ENCODE measurements at regions not wholly inside any gene's neighbourhood (a gene's known extent, or its start where the extent isn't known, plus 50 kb on each side); places are given as distances from the start of the nearest gene placed in this dataset.

DNA sequence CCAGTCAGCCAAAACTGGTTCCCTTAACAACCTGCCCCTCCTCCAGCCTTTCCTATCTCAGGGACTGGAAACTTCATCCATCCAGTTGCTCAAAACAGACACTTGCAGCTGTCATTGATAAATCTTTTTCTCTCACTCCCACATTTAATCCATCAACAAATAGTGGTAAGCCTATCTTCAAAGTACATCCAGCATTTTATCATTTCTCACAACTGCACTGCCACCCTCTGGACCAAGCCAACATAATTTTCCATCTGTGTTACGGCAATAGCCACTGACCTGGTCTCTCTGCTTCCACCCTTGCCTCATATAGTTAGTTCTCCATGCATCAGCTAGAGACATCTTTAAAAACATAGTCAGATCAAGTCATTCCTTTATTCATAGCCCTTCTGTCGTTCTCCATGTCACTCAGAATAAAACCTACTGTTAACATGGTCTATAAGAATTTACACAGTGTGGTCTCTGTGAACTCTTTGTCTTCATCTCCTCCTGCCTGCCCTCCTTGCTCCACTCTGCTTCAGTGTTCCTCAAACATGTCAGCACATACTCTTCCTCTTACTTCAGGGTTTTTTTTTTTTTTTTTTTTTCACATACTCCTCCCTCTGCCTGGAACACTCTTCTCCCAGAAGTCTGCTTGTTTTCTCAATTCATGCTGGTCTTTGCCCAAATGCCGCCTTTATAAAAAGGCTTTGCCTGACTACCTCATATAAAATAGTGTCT is 102.5 kb upstream of the COL6A5 start:
- no peak overlapping the region for H3K27ac Mint-ChIP-seq
- H3K9me3 Mint-ChIP-seq: no peaks in the 10 kb centered on the region
- H3K4me1 Mint-ChIP-seq (ENCODE audit: low read depth): no peaks in the 10 kb centered on the region
- H3K27me3 Mint-ChIP-seq: peaks cover 10% of the 10 kb centered on the region
- H3K36me3 Mint-ChIP-seq (ENCODE audit: low read depth): no peaks in the 10 kb centered on the region
- no peak for DNase-seq
- no peak overlapping the region for H3K4me3 Mint-ChIP-seq

DNA sequence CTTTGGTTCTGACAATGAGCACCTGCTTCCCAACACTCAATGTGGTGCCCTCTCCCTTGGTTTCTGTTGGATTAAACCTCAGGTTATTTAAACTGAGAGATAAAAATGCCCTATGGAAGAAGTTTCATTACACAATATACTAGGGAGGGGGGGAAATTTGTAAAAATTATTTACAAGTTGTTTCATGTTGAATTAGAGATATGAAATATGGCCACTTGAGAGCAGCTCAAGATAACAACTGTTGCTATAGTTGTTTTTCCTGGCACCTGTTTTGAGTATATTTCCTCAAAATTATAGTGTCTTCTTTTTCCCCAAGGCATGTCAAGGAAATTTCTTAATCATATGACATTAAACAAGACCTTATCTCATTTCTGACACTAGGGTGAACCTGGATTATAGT is 101.7 kb upstream of the COL6A5 start:
- no peaks in the 10 kb centered on the region for H3K9me3 Mint-ChIP-seq
- H3K27me3 Mint-ChIP-seq: peaks cover 16% of the 10 kb centered on the region
- H3K4me3 Mint-ChIP-seq: no peak overlapping the region
- no peak for DNase-seq
- no peaks in the 10 kb centered on the region for H3K36me3 Mint-ChIP-seq (ENCODE audit: low read depth)
- H3K27ac Mint-ChIP-seq: no peak overlapping the region
- no peaks in the 10 kb centered on the region for H3K4me1 Mint-ChIP-seq (ENCODE audit: low read depth)

DNA sequence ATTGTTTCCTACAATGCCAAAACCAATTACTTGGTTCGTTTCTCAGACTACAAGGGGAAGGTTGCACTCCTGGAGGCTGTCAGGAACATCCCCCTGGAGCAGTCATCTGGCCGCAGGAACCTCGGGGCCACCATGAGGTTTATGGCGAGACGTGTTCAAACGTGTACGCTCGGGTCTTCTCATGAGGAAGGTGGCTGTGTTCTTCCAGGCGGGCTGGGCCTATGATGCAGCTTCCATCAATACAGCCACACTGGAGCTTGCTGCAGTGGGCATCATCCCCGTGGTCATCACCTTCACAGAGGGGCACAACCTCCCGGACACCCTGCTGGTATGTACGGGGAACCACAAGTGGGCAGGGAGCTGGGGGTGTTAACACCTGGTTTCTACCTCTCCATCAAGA is 94.5 kb upstream of the COL6A5 start:
- H3K4me1 Mint-ChIP-seq (ENCODE audit: low read depth): no peaks in the 10 kb centered on the region
- H3K4me3 Mint-ChIP-seq: no peak overlapping the region
- H3K9me3 Mint-ChIP-seq: no peaks in the 10 kb centered on the region
- H3K27ac Mint-ChIP-seq: no peak overlapping the region
- no peaks in the 10 kb centered on the region for H3K36me3 Mint-ChIP-seq (ENCODE audit: low read depth)
- peaks cover 21% of the 10 kb centered on the region for H3K27me3 Mint-ChIP-seq
- DNase-seq: no peak

DNA sequence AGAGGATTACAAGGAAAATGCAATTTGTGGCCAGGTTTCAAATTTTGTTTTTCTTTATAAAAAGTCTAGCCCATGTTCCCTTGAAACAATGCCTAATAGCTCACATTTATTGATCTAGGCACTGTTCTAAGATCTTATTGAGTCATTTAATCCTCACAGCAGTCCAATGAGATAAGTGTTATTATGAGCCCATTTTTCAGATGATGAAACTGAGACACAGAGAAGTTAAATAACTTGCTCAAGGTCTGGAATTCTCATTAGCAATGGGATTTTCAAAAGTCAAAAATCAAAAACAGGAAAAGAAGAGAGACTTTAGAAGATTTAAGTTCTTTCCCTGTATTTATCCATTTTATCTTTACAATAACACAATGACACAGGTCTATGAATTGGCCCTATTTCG is 90.0 kb upstream of the COL6A5 start:
- DNase-seq: no peak
- no peak overlapping the region for H3K27ac Mint-ChIP-seq
- no peaks in the 10 kb centered on the region for H3K4me1 Mint-ChIP-seq (ENCODE audit: low read depth)
- peaks cover 14% of the 10 kb centered on the region for H3K27me3 Mint-ChIP-seq
- no peaks in the 10 kb centered on the region for H3K9me3 Mint-ChIP-seq
- no peaks in the 10 kb centered on the region for H3K36me3 Mint-ChIP-seq (ENCODE audit: low read depth)
- H3K4me3 Mint-ChIP-seq: no peak overlapping the region

DNA sequence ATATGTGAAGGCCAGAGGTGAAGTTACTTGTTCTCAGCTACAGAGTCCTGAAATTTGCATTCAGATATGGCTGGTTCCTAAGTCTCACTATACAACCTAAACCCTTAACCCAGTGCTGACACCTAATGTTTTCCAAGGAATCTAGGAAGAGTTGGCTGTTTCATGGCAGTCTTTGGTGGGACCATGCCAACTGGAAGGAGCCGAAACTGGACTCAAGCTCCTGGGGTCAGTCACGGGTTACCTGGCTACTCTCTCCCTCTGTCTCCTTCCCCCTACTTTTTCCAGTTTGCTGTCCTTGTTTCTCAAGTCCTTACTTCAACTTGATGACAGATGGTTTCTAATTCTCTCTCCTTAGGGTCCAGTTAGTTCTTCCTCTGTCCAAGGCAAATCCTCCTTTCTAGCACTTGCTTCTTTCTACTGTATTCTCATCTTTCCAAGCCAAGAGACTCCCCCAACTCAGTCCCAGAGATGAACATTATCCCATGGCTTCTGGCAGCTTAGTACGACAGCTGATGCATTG is 88.6 kb upstream of the COL6A5 start:
- Mint-ChIP-seq H3K27me3 (peaks cover 10% of the 10 kb centered on the region), H3K4me3 (no peak overlapping the region), H3K9me3 (no peaks in the 10 kb centered on the region), H3K27ac (no peak overlapping the region), H3K36me3 (ENCODE audit: low read depth) (no peaks in the 10 kb centered on the region), H3K4me1 (ENCODE audit: low read depth) (no peaks in the 10 kb centered on the region)
- DNase-seq: no peak

DNA sequence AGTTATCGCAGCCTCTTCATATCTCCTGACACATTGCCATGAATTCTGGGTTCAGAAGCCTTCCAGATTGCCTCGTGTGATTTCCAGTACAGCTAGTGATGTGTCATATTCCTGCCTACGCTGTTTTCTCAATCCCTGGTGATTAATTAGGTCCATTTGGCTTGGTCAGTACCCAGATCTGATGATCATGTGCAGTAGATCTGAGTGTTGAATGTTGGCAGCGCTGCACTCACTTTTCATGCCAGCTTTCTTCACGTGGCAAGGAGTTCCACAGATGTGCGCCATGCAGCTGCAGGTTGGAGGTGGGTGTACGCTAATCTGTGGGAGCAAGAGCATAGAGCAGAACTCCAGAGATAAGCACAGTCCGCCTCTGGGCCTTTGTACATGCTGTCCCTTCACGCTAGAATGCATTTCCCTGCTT is 86.9 kb upstream of the COL6A5 start:
- no peak overlapping the region for H3K4me3 Mint-ChIP-seq
- no peaks in the 10 kb centered on the region for H3K9me3 Mint-ChIP-seq
- no peak overlapping the region for H3K27ac Mint-ChIP-seq
- no peak for DNase-seq
- H3K4me1 Mint-ChIP-seq (ENCODE audit: low read depth): no peaks in the 10 kb centered on the region
- H3K36me3 Mint-ChIP-seq (ENCODE audit: low read depth): no peaks in the 10 kb centered on the region
- H3K27me3 Mint-ChIP-seq: peaks cover 10% of the 10 kb centered on the region

DNA sequence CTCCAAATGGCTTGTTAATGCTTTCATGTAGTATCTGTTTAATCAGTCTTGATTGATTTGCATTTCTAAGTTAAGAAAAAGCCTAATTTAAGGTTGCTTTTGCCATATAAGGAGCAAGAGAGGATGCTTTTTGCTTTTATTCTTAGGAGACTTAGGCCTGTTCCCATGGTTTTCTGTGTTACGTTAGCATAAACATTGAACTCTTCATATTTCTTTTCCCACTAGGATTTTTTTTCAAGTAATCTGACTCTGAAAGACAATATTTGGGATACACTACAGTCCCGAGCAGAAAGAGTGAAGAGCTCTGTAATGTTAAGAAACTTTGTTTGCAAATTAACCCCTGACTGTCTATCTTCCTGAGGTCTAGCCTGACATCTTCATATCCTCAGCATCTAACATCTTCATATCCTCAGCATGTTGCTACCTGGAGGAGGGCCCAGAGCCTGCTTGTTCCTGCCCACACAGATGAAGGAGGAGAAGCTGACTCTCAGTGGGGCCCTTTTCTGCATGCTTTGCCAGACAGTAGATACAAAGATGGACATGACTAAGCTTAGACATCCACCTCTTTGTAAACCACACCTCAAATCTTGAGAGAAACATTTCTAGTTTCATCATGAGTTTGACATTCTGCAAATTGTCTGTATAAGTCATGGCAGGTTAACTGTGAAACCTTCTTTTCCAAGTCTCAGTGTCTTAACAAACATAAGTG is 86.2 kb upstream of the COL6A5 start:
- Mint-ChIP-seq H3K4me1 (ENCODE audit: low read depth) (no peaks in the 10 kb centered on the region), H3K9me3 (no peaks in the 10 kb centered on the region), H3K36me3 (ENCODE audit: low read depth) (no peaks in the 10 kb centered on the region), H3K27ac (no peak overlapping the region), H3K27me3 (peaks cover 10% of the 10 kb centered on the region), H3K4me3 (no peak overlapping the region)
- DNase-seq: no peak

DNA sequence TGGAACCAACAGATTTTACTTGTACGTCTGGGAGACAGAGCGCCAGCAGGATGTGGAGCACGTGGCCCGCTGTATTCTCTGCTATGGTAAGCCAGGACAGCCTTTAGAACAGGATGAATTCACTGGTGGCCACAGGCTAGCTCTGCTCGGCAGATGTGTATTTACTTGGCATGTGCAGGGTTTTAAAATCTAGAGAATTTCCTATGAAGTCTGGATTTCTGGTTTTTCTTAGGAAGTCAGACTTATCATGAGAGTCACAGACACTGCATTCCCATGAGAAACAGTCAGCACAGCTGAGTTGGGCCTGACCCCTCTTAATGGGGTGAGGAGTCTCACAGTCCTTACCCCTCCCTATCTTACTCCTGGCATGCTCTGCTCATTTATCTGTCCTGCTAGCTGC is 84.6 kb upstream of the COL6A5 start:
- no peak overlapping the region for H3K27ac Mint-ChIP-seq
- peaks cover 10% of the 10 kb centered on the region for H3K27me3 Mint-ChIP-seq
- no peak for DNase-seq
- no peaks in the 10 kb centered on the region for H3K9me3 Mint-ChIP-seq
- no peaks in the 10 kb centered on the region for H3K36me3 Mint-ChIP-seq (ENCODE audit: low read depth)
- H3K4me1 Mint-ChIP-seq (ENCODE audit: low read depth): no peaks in the 10 kb centered on the region
- no peak overlapping the region for H3K4me3 Mint-ChIP-seq

DNA sequence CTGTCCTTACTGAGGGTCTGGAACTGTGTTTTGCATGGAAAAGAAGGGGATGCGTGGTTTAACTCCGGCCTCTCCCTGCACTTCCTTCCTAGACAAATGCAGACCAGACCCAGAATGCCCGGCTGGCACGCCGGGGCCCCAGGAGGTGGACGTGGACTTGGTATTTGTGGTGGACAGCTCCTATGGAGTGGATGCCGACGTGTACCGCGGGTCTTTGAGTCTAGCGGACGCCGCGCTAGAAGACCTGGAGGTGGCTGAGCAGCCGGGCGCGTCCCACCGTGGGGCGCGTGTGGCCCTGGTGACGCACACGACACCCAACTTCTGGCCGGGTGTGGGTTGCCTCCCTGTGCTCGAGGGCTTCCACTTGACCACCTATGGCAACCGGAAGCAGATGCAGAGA is 81.8 kb upstream of the COL6A5 start:
- Mint-ChIP-seq H3K27me3 (peaks cover 3% of the 10 kb centered on the region), H3K27ac (no peak overlapping the region), H3K4me3 (no peak overlapping the region), H3K9me3 (no peaks in the 10 kb centered on the region), H3K36me3 (ENCODE audit: low read depth) (no peaks in the 10 kb centered on the region), H3K4me1 (ENCODE audit: low read depth) (no peaks in the 10 kb centered on the region)
- no peak for DNase-seq

DNA sequence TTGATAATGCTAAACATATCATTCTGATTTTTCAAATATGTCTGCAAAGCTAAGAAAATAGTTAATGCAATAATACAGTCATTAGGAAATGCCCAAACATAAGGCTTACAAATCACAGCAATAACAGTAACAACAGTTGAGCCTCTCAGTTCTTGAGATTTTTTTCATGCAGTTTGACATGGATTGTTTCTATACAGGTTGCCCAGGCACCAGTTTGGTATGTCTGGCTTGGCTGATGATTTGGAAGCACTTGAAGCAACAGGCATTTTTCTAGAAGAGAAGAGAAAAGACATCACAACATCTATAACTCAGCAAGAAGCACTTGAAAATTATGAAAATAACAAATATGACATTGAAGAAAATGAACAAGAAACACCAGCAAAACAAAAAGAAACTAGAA is 78.7 kb upstream of the COL6A5 start:
- Mint-ChIP-seq H3K27ac (no peak overlapping the region), H3K36me3 (ENCODE audit: low read depth) (no peaks in the 10 kb centered on the region), H3K4me3 (no peak overlapping the region), H3K27me3 (peaks cover 13% of the 10 kb centered on the region), H3K9me3 (no peaks in the 10 kb centered on the region), H3K4me1 (ENCODE audit: low read depth) (no peaks in the 10 kb centered on the region)
- DNase-seq: no peak

DNA sequence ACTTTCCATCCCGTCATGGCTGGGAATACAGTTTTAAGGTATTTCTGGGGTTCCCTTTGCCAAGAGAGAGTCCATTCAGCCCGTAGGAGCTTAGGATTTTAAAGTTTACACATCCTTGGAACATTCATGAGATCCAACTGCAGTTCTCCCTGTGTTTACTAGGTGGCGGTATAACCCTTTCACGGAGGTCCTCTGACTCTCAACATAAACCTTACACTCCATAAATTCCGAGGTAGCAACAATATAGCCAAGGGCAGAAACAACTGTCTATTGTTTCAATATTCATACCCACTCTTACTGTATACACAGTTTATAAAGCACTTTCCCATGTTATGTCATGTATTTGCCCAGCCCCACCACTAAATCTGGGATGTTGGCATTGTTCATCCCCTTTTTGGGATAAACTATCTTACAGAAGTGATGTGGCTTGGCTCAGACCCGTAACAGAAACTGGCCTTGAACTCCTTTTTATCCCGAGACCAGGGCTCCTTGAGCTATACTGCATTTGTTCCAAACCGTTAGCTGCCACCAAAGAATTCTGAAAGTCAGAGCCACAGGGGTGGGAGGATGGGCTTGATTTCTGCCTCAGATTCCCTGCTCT is 69.2 kb upstream of the COL6A5 start:
- Mint-ChIP-seq H3K27ac (no peak overlapping the region), H3K4me1 (ENCODE audit: low read depth) (peaks cover 1% of the 10 kb centered on the region), H3K4me3 (no peak overlapping the region), H3K36me3 (ENCODE audit: low read depth) (no peaks in the 10 kb centered on the region), H3K27me3 (peaks cover 42% of the 10 kb centered on the region), H3K9me3 (no peaks in the 10 kb centered on the region)
- DNase-seq: no peak

DNA sequence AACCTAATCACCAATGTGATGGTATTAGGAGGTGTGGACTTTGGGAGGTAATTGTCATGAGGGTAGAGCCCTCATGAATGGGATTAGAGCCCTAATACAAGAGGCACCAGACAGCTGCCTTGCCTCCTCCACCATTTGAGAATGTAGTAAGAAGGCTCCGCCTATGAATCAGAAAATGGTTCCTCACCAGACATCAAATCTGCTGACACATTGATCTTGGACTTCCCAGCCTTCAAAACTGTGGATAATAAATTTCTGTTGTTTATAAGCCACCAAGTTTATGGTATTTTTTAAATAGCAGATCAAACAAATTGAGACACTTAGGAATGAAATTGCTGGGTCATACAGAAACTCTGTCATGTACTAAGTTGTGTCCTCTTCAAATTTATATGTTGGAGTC is 56.8 kb upstream of the COL6A5 start:
- Mint-ChIP-seq H3K27ac (no peak overlapping the region), H3K9me3 (no peaks in the 10 kb centered on the region), H3K36me3 (ENCODE audit: low read depth) (no peaks in the 10 kb centered on the region), H3K4me3 (no peak overlapping the region), H3K4me1 (ENCODE audit: low read depth) (no peaks in the 10 kb centered on the region), H3K27me3 (peaks cover 35% of the 10 kb centered on the region)
- no peak for DNase-seq

DNA sequence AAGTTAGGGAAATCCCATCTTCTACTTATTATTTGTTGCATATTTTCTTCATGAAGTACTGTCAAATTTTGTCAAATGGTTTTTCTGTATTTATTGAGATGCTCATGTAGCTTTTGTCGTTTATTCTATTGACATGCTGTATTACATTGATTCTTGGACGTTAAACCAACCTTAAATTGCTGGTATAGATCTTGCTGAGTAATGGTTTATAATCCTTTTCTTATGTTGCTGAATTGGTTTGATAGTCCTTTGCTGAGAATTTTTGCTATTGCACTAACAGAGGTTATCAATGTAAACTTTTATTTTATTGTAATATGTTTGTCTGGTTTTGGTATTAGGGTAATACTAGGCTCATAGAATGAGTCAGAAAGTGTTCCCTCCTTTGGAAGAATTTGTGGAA is 54.3 kb upstream of the COL6A5 start:
- Mint-ChIP-seq H3K4me3 (no peak overlapping the region), H3K4me1 (ENCODE audit: low read depth) (no peaks in the 10 kb centered on the region), H3K27ac (no peak overlapping the region), H3K36me3 (ENCODE audit: low read depth) (no peaks in the 10 kb centered on the region), H3K9me3 (peaks cover 2% of the 10 kb centered on the region), H3K27me3 (peaks cover 36% of the 10 kb centered on the region)
- DNase-seq: no peak

DNA sequence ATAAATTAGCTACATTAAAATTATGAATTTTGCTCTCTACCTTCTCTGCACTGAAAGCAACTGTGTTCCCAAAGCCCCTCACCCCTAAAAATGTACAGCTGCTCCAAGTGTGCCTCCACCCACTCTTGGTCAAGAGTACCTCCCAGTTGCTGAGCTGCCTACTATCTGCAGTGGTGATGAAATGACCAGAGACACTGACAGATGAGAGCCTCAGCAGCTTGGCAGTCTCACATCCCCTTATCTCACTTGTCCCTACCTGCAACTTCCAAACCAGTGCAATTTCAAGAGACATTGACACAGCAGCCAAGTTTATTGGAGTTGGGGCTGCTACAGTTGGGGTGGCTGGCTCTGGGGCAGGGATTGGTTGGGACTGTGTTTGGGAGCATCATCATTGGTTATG is 52.2 kb upstream of the COL6A5 start:
- no peak overlapping the region for H3K27ac Mint-ChIP-seq
- peaks cover 29% of the 10 kb centered on the region for H3K27me3 Mint-ChIP-seq
- H3K36me3 Mint-ChIP-seq (ENCODE audit: low read depth): no peaks in the 10 kb centered on the region
- DNase-seq: no peak
- no peak overlapping the region for H3K4me3 Mint-ChIP-seq
- H3K4me1 Mint-ChIP-seq (ENCODE audit: low read depth): no peaks in the 10 kb centered on the region
- peaks cover 2% of the 10 kb centered on the region for H3K9me3 Mint-ChIP-seq

All from activated T-cell treated with anti-CD3 and anti-CD28 coated beads, Interleukin-2, amount 50 U/mL, for 24 hours (primary cell).